ENCODE measurements at regions not wholly inside any gene's neighbourhood (a gene's known extent, or its start where the extent isn't known, plus 50 kb on each side); places are given as distances from the start of the nearest gene placed in this dataset.

GRCh38 chr3:132981719-132982118 is 56.5 kb upstream of the TMEM108 start:
- TF ChIP-seq, protein P1, sequence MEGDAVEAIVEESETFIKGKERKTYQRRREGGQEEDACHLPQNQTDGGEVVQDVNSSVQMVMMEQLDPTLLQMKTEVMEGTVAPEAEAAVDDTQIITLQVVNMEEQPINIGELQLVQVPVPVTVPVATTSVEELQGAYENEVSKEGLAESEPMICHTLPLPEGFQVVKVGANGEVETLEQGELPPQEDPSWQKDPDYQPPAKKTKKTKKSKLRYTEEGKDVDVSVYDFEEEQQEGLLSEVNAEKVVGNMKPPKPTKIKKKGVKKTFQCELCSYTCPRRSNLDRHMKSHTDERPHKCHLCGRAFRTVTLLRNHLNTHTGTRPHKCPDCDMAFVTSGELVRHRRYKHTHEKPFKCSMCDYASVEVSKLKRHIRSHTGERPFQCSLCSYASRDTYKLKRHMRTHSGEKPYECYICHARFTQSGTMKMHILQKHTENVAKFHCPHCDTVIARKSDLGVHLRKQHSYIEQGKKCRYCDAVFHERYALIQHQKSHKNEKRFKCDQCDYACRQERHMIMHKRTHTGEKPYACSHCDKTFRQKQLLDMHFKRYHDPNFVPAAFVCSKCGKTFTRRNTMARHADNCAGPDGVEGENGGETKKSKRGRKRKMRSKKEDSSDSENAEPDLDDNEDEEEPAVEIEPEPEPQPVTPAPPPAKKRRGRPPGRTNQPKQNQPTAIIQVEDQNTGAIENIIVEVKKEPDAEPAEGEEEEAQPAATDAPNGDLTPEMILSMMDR (IDR thresholded peaks at IDR 0.05), result no peak
- TF ChIP-seq POLR2A (IDR thresholded peaks at IDR 0.05), result no peak

All from prostate gland (tissue), 2 donors.